COR-L47 (cell line): ENCODE measurements at regions not wholly inside any gene's neighbourhood (a gene's known extent, or its start where the extent isn't known, plus 50 kb on each side); places are given as distances from the start of the nearest gene placed in this dataset.

ENCODE experiments used
- DNase-seq: peaks from one replicate; lab custom pipeline; 2025; lab: John Stamatoyannopoulos, UW

GRCh38 chr1:43065616-43066399 is 106.3 kb downstream of the EBNA1BP2 start:
- DNase-seq: no peak

DNA sequence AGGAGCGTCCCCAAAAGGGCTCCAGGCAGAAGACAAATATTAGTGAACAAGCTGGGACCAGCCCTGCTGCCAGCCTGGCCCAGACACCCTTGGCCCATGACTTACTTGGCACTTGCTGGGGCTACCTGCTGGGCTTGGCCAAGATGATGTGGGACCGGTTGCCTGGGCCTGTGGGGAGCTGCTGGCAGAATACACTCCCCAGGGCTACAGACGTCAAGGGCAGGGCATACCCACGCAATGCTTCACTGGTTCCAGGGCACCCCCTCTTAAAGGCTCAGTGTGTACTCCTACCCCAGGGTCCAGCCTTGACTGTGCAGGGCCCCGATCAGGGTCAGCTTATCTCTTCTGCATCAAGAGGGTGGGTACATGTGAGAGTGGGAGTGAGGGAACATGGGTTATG is 106.5 kb upstream of the SLC2A1 start:
- no peak for DNase-seq

GRCh38 chr1:43063394-43064219 is 104.9 kb upstream of the SLC2A1 start:
- no peak for DNase-seq

- DNase-seq: no peak
Observed at GRCh38 chr1:43062527-43063095, 103.9 kb upstream of the SLC2A1 start.

DNA sequence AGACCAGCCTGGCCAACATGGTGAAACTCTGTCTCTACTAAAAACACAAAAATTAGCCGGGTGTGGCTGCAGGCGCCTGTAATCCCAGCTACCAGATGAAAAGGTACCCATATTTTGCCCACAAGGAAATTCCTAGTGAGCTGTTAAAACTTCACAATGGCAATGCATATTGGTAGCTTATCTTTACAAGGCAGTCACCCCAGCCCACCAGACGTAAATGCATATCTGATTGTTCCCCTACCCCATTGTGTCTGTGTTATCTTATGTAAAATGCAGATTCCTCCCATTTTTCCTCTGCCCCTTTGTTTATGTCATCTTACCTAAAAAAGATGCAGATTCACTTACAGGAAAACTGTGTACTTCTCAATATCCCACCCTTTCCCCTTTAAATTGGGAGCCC is 103.1 kb upstream of the SLC2A1 start:
- no peak for DNase-seq

DNA sequence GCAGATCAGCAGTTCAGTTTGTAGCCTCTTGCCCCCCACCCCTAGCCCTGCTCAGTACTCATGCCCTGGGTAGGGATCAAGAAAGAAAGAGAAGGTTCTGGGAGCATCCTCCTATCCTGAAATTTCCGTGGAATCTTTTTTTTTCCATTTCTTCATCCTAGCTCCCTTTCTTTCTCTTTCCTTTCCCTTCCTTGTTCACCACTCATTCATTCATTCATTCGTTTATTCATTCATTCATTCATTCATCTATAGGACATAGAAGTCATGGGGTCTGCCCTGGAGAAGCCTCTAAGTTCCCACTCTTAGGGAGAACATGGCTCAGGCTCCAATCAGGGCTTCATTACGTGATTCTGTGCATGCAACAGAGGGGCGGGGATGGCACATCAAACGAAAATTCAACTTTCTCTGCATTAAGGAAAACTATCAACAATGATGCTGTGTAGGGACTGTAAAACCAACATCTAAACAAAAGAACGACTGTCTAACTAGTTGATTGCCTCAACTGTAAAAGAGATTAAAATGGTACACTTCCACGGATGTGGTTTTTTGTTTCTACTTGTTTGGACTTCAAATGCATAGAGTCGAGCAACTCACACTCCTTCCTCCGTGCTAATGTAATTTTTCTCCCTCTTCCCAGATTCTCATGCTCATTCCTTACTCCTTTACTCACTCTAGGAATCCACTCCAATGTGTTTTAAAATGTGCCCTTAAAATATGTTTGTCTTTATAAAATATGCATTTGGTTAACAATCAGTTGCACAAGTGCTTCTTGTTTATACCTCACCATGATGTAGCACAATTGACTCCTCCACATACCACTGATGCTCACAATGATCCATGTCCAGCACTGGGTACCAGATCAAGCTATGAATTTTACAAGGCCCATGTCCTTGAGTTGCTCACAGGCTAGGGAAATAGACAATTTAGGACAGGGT is 101.2 kb upstream of the SLC2A1 start:
- no peak for DNase-seq

DNA sequence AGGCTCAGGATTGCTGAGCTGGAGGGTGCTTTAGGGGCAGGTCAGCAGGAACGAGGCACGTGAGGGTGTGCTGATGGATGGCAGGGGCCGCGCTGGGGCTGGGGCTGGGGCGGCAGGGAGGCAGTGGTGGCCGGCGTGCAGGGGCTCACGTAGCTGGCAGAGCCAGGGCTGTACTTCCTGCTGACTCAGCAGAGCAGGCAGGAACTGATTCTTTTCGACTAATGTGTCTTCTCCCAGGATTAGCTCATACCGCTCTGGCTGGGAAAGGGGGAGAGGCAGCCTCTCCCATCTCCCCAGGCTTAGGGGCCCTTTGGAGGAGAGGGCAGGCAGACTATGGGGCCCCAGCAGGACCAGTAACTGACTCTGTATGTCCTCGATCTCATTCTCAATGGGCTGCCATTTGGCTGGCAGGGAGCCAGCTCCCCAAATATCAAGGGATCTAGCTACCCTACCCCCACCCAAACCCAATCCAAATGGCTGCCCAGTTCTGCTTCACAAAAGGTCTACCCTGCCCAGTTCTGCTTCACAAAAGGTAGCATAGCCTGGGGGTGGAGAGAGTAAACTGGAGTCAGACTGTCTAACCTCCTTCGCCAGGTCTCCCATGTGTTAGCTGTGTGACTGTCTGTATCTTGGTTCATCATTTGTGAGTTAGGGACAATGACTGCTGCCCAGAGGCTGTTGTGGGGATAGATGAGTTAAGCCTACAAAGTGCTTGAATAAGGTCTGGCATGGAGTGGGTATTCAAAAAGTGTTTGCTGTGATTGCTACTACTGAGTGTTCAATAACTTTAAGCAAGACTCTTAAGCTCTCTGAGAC is 100.1 kb upstream of the SLC2A1 start:
- no peak for DNase-seq

DNA sequence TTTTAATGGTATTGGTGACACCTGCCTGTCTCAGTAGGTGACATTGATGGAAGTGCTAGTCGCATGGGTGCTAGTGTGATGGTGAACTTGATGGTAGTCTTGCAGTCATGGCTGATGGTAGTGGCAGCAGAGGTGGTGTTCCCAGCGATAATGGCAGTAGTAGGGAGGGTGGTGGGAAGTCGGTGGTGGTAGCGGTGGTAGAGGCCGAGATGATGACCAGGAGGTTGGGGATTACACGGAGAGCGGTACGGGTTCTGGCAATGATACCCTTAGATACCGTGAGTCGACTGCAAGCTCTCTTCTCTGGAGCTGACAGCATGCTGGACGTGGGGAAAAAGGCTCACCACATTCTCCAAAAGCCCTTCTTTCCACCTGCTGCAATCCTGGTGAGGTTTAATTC is 99.4 kb upstream of the SLC2A1 start:
- no peak for DNase-seq

DNA sequence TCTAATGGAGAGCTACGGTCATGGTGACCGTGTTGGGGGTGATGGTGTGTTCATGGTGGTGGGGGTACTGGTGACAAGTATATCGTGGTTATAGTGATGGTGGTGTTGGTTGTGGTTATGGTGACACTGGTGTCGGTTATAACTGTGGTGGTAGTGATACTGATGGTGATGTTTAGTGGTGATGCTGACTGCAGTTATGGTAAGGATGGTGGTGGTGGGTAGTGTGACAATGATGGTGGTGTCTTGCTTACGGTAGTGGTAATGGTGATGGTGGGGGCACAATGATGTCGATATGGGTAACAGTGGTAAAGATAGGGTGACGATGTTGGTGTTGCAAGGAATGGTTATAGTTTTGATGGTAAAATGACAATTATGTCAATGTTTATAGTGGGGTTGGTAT is 98.9 kb upstream of the SLC2A1 start:
- no peak for DNase-seq

DNA sequence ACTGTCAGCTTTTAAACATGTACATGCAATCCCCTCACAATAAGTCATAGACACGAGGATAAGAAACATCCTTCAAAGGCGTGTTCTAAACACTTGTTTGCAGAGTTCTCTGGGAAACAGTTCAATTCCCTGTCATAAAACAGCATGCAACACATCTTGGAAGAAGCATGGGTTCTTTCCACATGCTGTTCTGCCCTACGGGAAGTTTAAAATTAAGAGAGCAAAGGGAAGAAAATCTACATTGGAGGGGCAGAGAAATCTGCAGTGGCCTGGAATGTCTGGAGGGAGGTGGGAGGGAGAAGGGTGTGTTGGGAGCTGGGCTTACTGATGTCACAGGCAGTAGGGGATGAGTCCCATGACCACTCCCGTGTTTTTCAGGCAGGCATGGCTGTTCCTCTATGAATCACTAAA is 98.3 kb upstream of the SLC2A1 start:
- no peak for DNase-seq

- DNase-seq: no peak
Observed at GRCh38 chr1:43056460-43056859, 97.8 kb upstream of the SLC2A1 start.

- DNase-seq: no peak
Observed at GRCh38 chr1:43054961-43055360, 96.3 kb upstream of the SLC2A1 start.

DNA sequence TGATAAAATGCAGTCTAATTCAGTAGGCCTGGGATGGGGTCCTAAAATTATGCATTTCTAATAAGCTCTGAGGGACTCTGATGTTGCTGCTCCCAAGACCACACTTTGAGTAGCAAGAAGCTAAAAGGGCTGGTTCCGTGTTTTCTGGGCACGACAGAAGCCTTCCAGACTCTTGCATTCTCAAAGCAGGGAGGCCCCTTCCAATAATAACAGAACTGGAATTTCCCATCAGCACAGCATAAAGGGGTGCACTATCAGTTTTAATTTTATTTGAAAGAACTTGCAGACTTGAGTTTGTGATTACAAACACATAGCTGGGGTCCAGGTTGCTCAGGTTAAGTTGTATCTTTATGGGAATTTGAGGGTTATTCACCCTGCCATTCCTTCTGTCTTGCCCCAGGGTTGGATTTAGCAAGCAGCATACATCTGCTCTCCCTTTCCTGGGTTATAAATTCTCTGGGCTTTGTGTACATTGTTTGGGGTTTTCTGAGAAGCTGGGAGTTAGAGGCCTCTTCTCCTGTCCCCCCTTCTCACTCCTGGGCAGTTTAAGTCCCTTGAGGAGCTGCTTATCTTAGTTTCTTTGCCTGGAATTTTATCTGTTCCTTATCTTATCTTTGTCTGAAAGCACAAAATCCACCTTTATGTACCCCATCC is 94.2 kb upstream of the SLC2A1 start:
- no peak for DNase-seq

GRCh38 chr1:43052322-43052721 is 93.7 kb upstream of the SLC2A1 start:
- DNase-seq: no peak

DNA sequence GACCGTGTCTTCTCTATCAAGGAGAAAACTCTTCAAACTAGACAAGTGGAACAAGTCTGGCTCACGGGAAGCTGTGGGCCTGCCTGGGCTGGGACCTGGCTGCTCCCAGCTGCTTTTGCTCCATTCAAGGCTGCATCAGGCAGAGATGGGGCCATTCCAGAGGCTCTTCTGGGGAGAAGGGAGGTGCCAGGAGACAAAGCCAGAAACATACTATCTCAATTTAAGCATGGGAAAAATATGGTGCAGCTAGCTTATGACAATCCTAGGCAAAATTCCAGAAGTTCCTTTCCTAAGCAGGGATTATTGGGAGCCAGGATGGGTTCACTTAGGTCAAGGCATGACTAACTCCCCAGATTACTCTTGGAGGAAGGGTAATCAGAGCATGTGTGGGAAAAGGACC is 90.8 kb upstream of the SLC2A1 start:
- DNase-seq: no peak

GRCh38 chr1:43048601-43049011 is 89.9 kb upstream of the SLC2A1 start:
- no peak for DNase-seq

- no peak for DNase-seq
Observed at GRCh38 chr1:43047135-43047534, 88.5 kb upstream of the SLC2A1 start.

GRCh38 chr1:43044572-43045361 is 86.1 kb upstream of the SLC2A1 start:
- DNase-seq: no peak

DNA sequence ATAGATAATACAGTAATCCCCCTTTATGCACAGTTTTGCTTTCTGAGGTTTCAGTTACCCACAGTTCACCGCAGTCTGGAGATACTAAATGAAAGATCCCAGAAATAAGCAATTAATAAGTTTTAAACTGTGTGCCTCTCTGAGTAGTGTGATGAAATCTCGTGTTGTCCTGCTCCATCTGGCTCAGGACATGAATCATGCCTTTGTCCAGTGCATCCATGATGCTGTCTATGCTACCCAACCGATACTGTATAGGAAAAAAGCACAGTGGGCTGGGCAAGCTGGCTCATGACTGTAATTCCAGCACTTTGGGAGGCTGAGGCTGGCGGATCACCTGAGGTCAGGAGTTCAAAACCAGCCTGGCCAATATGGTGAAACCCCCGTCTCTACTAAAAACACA is 85.0 kb upstream of the SLC2A1 start:
- no peak for DNase-seq
